ENCODE measurements at regions not wholly inside any gene's neighbourhood (a gene's known extent, or its start where the extent isn't known, plus 50 kb on each side); places are given as distances from the start of the nearest gene placed in this dataset.

DNA sequence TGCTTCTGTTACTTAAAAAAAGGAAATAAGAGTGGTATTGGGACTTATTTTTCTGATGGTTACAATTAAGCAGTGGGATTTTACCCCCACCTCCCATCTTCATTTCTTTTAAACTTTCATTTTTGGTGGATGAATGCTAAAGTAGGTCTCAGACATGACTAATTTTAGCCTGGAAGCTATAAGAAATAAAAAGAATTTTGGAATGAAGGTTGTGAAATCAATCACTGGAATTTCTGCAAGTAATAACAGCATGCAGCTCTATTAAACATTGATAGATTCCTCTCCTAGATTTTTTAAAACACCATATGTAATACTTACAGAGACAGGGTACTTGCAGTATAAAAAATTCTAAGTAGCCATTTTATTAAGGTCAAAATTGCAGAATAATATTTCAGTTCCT, 164.2 kb upstream of the CLEC14A start:
- TF ChIP-seq, protein P1, sequence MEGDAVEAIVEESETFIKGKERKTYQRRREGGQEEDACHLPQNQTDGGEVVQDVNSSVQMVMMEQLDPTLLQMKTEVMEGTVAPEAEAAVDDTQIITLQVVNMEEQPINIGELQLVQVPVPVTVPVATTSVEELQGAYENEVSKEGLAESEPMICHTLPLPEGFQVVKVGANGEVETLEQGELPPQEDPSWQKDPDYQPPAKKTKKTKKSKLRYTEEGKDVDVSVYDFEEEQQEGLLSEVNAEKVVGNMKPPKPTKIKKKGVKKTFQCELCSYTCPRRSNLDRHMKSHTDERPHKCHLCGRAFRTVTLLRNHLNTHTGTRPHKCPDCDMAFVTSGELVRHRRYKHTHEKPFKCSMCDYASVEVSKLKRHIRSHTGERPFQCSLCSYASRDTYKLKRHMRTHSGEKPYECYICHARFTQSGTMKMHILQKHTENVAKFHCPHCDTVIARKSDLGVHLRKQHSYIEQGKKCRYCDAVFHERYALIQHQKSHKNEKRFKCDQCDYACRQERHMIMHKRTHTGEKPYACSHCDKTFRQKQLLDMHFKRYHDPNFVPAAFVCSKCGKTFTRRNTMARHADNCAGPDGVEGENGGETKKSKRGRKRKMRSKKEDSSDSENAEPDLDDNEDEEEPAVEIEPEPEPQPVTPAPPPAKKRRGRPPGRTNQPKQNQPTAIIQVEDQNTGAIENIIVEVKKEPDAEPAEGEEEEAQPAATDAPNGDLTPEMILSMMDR (IDR thresholded peaks at IDR 0.05 in 2 of 3, conservative IDR thresholded peaks at IDR 0.05 in 1 of 3; ENCODE audit: borderline replicate concordance in 1 of 3, insufficient read depth in 1 of 3, low read depth in 2 of 3, low read length in 2 of 3), result no peak
- TF ChIP-seq, protein P2, sequence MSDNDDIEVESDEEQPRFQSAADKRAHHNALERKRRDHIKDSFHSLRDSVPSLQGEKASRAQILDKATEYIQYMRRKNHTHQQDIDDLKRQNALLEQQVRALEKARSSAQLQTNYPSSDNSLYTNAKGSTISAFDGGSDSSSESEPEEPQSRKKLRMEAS (IDR thresholded peaks at IDR 0.05), result no peak
- TF ChIP-seq POLR2AphosphoS5 (IDR thresholded peaks at IDR 0.05; ENCODE audit: low read depth, low read length) (no peak), EZH2phosphoT487 (IDR thresholded peaks at IDR 0.05; ENCODE audit: borderline replicate concordance) (no peak), ZNF274 (IDR thresholded peaks at IDR 0.05; ENCODE audit: low read depth, low read length) (no peak), JUND (IDR thresholded peaks at IDR 0.05) (no peak), ELF1 (IDR thresholded peaks at IDR 0.05; ENCODE audit: borderline replicate concordance, low read depth) (no peak), EZH2 (IDR thresholded peaks at IDR 0.05) (no peak), RAD21 (IDR thresholded peaks at IDR 0.05; ENCODE audit: low read depth) (no peak), EGR1 (IDR thresholded peaks at IDR 0.05; ENCODE audit: low read depth) (no peak), FOSL1 (IDR thresholded peaks at IDR 0.05; ENCODE audit: low read depth) (no peak)
- TF ChIP-seq, protein P3, sequence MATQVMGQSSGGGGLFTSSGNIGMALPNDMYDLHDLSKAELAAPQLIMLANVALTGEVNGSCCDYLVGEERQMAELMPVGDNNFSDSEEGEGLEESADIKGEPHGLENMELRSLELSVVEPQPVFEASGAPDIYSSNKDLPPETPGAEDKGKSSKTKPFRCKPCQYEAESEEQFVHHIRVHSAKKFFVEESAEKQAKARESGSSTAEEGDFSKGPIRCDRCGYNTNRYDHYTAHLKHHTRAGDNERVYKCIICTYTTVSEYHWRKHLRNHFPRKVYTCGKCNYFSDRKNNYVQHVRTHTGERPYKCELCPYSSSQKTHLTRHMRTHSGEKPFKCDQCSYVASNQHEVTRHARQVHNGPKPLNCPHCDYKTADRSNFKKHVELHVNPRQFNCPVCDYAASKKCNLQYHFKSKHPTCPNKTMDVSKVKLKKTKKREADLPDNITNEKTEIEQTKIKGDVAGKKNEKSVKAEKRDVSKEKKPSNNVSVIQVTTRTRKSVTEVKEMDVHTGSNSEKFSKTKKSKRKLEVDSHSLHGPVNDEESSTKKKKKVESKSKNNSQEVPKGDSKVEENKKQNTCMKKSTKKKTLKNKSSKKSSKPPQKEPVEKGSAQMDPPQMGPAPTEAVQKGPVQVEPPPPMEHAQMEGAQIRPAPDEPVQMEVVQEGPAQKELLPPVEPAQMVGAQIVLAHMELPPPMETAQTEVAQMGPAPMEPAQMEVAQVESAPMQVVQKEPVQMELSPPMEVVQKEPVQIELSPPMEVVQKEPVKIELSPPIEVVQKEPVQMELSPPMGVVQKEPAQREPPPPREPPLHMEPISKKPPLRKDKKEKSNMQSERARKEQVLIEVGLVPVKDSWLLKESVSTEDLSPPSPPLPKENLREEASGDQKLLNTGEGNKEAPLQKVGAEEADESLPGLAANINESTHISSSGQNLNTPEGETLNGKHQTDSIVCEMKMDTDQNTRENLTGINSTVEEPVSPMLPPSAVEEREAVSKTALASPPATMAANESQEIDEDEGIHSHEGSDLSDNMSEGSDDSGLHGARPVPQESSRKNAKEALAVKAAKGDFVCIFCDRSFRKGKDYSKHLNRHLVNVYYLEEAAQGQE (IDR thresholded peaks at IDR 0.05; ENCODE audit: low read depth), result no peak

All from HCT116 (cell line).